Body of pancreas (tissue), 4 donors: ENCODE measurements at regions not wholly inside any gene's neighbourhood (a gene's known extent, or its start where the extent isn't known, plus 50 kb on each side); places are given as distances from the start of the nearest gene placed in this dataset.

Source experiments
- CTCF ChIP-seq, 7 experiments: fragments of 450-650 bp in 4 of 7; fragments of 200-600 bp in 3 of 7; sonication (generic) in 3 of 7; IDR thresholded peaks; one replicate each; pipeline ENCODE4 v1.5.1; 2016 to 2019; ENCODE audit warnings: antibody characterized with exemption in 7 of 7
- POLR2A ChIP-seq, 3 donors: fragments of 450-650 bp; IDR thresholded peaks; one replicate each; pipeline ENCODE4 v1.6.1; 2016; ENCODE audit warnings: antibody characterized with exemption in 3 of 3, mild to moderate bottlenecking in 2 of 3

GRCh38 chr17:6901086-6901485, 69.6 kb upstream of the TEKT1 start:
- no peak for TF ChIP-seq CTCF (IDR thresholded peaks at IDR 0.05)
- TF ChIP-seq POLR2A (IDR thresholded peaks at IDR 0.05) = no peak
